ENCODE measurements at regions not wholly inside any gene's neighbourhood (a gene's known extent, or its start where the extent isn't known, plus 50 kb on each side); places are given as distances from the start of the nearest gene placed in this dataset.

DNA sequence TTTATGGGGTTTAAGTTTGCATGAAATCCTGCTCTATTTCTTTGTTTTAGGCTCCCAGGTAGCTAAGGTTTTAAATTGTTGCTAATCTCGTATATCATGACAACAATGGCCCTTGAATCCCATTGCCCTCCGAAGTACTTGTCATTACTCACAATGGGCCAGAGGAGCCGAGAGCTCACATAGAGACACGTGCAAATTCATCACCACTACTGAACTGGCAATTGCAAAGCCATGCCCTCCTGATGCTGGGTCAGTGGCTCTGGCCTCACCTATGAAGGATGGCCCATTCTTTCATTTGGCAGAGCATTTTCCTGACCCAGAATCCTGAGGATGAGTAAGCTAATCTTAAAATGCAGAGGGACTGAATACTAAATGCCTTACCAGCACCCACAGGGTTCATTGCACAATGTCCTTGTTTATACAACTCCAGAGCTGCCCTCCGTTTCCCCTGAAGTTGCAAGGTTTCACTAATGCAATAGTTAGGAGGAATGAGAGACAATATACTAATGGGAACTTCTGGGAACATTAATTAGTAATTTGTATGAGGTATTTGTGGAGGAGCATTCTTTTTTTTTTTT, 71.6 kb upstream of the GAREM1 start:
- no peak for DNase-seq (ENCODE audit: low read depth)

DNA sequence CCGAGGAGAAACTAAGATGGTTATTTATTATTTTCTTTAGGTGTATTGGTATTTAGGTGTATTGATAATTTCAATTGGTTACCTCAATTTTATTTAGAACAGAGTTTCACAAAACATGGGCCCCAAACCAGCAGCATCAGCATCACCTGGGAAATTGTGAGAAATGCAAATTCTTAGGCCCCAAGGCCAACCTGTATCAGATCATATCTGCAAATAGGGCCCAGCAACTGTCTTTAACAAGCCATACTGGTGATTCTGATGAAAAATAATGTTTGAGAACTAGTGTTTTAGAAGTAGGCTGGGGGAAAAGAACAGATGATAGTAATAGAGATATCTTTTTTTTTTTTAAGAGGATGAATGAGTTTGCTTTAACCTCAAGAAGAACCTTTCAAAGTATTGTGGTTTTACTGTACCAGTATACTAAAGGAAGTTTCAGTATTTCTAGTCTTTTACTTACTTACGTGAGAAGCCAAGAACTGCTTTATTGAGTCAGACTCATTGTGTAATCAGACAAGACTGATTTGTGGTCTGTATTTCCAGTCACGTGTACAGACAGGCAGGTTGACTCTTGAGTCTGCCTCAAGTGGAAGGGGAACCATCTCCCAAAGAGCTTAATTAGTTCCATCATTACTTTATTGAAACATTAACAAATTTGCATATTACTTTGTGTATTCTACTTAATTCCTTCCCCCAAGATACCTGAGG, 60.4 kb upstream of the GAREM1 start:
- DNase-seq (ENCODE audit: low read depth) = no peak

DNA sequence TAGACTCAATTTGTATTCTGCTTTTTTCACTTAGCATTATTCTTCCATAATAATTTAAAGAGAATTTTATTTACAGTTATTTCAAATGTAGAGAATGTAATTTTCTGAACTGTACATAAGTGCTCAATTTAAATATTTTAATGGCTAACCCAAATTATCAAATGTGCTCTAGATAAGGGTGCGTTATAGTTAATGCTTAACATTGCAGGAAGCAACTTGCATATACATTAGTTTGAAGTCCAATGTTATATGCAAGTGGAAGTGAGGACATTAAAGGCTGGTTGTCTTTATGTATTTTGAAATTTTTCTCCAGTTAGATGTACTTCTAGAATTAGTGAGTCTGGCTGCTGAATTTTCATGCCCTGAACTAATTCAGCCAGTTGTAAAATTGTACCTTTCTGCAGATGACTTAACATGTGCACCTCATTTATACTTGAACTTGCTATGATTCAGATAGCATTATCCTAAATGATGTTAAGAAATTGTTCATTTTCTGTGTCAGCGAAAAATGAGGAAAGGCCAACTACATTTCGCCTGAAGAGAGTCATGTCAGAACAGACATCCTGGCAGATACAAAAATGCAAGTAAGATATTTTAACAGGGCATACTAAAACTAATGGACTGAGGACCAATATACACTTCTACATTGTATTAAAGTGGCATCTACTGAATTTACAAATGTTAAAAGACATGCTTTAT, 59.2 kb upstream of the GAREM1 start:
- no peak for DNase-seq (ENCODE audit: low read depth)

DNA sequence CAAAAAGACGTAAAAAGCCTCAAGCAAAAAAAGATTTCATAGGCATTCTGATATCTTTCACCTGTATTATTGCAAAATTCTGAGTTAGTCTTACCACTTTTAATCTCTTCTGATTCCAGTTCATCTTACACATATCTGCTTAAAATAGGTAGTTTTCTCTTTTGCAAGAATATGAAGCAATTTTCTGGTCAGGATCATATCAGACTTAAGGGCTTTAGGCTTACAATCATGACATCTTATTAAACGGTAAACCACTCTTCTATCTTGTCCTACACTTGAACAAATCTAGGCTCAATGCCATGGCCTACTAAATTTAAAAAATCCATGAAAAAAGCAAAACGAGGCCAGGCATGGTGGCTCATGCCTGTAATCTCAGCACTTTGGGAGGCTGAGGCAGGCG, 50.1 kb upstream of the GAREM1 start:
- no peak for DNase-seq (ENCODE audit: low read depth)
